ENCODE measurements at regions not wholly inside any gene's neighbourhood (a gene's known extent, or its start where the extent isn't known, plus 50 kb on each side); places are given as distances from the start of the nearest gene placed in this dataset.

- Histone ChIP-seq H4K20me1 (ENCODE audit: insufficient read depth) (no peaks in the 10 kb centered on the region), H3K27me3 (ENCODE audit: insufficient read depth, low read depth, low read length) (no peaks in the 10 kb centered on the region), H3K9ac (ENCODE audit: low read length) (no peak overlapping the region), H3K4me2 (ENCODE audit: low read length) (no peak overlapping the region), H3K9me3 (ENCODE audit: low read length) (no peaks in the 10 kb centered on the region), H3K9me2 (ENCODE audit: insufficient read depth, low read length) (no peaks in the 10 kb centered on the region), H3K79me2 (replicated peaks; ENCODE audit: insufficient read depth, low read length) (no peaks in the 10 kb centered on the region), H3K27ac (ENCODE audit: low read length) (no peak overlapping the region), H3K4me3 (ENCODE audit: low read length) (no peak overlapping the region), H2AFZ (ENCODE audit: low read depth, low read length) (no peak overlapping the region), H3F3A (ENCODE audit: insufficient read depth, low read length, poor library complexity, severe bottlenecking) (no peaks in the 10 kb centered on the region), H3K36me3 (ENCODE audit: insufficient read depth, low read length) (no peaks in the 10 kb centered on the region)
- TF ChIP-seq POLR2AphosphoS5 (IDR thresholded peaks at IDR 0.05) (no peak), EP300 (conservative IDR thresholded peaks at IDR 0.05; ENCODE audit: poor library complexity, severe bottlenecking) (no peak), RAD21 (conservative IDR thresholded peaks at IDR 0.05) (no peak), SMC3 (conservative IDR thresholded peaks at IDR 0.05; ENCODE audit: poor library complexity) (no peak), MXI1 (conservative IDR thresholded peaks at IDR 0.05; ENCODE audit: poor library complexity, severe bottlenecking) (no peak), TAF1 (IDR thresholded peaks at IDR 0.05; ENCODE audit: low read depth) (no peak)
These were observed 1382.4 kb upstream of the WWC1 start for GRCh38 chr5:166909040-166909439.

GRCh38 chr5:166909926-166910325 is 1381.5 kb upstream of the WWC1 start:
- TF ChIP-seq REST (IDR thresholded peaks at IDR 0.05; ENCODE audit: borderline replicate concordance), result no peak
- no peak for TF ChIP-seq POLR2AphosphoS5 (IDR thresholded peaks at IDR 0.05)
- no peak for TF ChIP-seq SMC3 (conservative IDR thresholded peaks at IDR 0.05; ENCODE audit: poor library complexity)
- TF ChIP-seq EZH2 (IDR thresholded peaks at IDR 0.05; ENCODE audit: borderline replicate concordance, insufficient read depth, low read length, poor library complexity, severe bottlenecking), result no peak
- no peak for TF ChIP-seq CTCF (IDR thresholded peaks at IDR 0.05; ENCODE audit: poor library complexity, severe bottlenecking)
- TF ChIP-seq RAD21 (conservative IDR thresholded peaks at IDR 0.05), result no peak
- TF ChIP-seq TAF1 (IDR thresholded peaks at IDR 0.05; ENCODE audit: low read depth), result no peak
- TF ChIP-seq MXI1 (conservative IDR thresholded peaks at IDR 0.05; ENCODE audit: poor library complexity, severe bottlenecking), result no peak
- TF ChIP-seq EP300 (conservative IDR thresholded peaks at IDR 0.05; ENCODE audit: poor library complexity, severe bottlenecking), result no peak
- H3K79me2 ChIP-seq (replicated peaks; ENCODE audit: insufficient read depth, low read length), result no peaks in the 10 kb centered on the region
- H3K27ac ChIP-seq (ENCODE audit: low read length), result no peak overlapping the region
- no peak overlapping the region for H3K9ac ChIP-seq (ENCODE audit: low read length)
- H3K9me3 ChIP-seq (ENCODE audit: low read length), result no peaks in the 10 kb centered on the region
- H4K20me1 ChIP-seq (ENCODE audit: insufficient read depth), result no peaks in the 10 kb centered on the region
- no peaks in the 10 kb centered on the region for H3K36me3 ChIP-seq (ENCODE audit: insufficient read depth, low read length)
- no peak overlapping the region for H3K4me2 ChIP-seq (ENCODE audit: low read length)
- no peaks in the 10 kb centered on the region for H3F3A ChIP-seq (ENCODE audit: insufficient read depth, low read length, poor library complexity, severe bottlenecking)
- no peaks in the 10 kb centered on the region for H3K27me3 ChIP-seq (ENCODE audit: insufficient read depth, low read depth, low read length)
- H2AFZ ChIP-seq (ENCODE audit: low read depth, low read length), result no peak overlapping the region
- no peaks in the 10 kb centered on the region for H3K9me2 ChIP-seq (ENCODE audit: insufficient read depth, low read length)
- H3K4me3 ChIP-seq (ENCODE audit: low read length), result no peak overlapping the region
